ENCODE measurements at regions not wholly inside any gene's neighbourhood (a gene's known extent, or its start where the extent isn't known, plus 50 kb on each side); places are given as distances from the start of the nearest gene placed in this dataset.

GRCh38 chr11:112786196-112786595 lies 175.0 kb upstream of the NCAM1 start:
- WGBS (ENCODE audit: extremely low coverage, insufficient coverage, insufficient read length) = no CpG with 5 or more reads among the region's 3 CpGs
- H3K18ac ChIP-seq (ENCODE audit: low read length) = no peak overlapping the region
- H3K23ac ChIP-seq (ENCODE audit: low read length) = no peak overlapping the region
- H2AK5ac ChIP-seq (ENCODE audit: low read length) = no peak overlapping the region
- no peak overlapping the region for H3K9ac ChIP-seq (ENCODE audit: low read length)
- H3K4me2 ChIP-seq (ENCODE audit: low read length) = no peak overlapping the region
- DNase-seq = no peak
- no peak overlapping the region for H2AFZ ChIP-seq (ENCODE audit: insufficient read depth, low read length, poor library complexity)
- H3K36me3 ChIP-seq (ENCODE audit: control insufficient read depth in 1 of 2, insufficient read depth in 2 of 2, low read length in 2 of 2) = no peaks in the 10 kb centered on the region
- H2BK12ac ChIP-seq (ENCODE audit: low read length) = no peak overlapping the region
- H3K27ac ChIP-seq (ENCODE audit: low read depth, low read length) = no peak overlapping the region
- H3K27me3 ChIP-seq (ENCODE audit: insufficient read depth, low read length) = no peaks in the 10 kb centered on the region
- H3K4ac ChIP-seq (ENCODE audit: low read depth, low read length) = no peak overlapping the region
- no peak overlapping the region for H3K14ac ChIP-seq (ENCODE audit: low read length)
- H2BK120ac ChIP-seq (ENCODE audit: insufficient read depth, low read length, poor library complexity) = no peak overlapping the region
- H3K79me1 ChIP-seq (ENCODE audit: low read length) = no peaks in the 10 kb centered on the region
- no peak overlapping the region for H4K12ac ChIP-seq (ENCODE audit: low read depth, low read length)
- peaks cover 0 to 3% of the 10 kb centered on the region in 2 experiments for H3K4me1 ChIP-seq (ENCODE audit: control insufficient read depth in 1 of 2, insufficient read depth in 2 of 2, low read length in 2 of 2)
- H4K8ac ChIP-seq (ENCODE audit: low read depth, low read length) = no peak overlapping the region
- no peaks in the 10 kb centered on the region for H3K9me3 ChIP-seq (ENCODE audit: insufficient read depth, low read depth, low read length)
- H3K79me2 ChIP-seq (ENCODE audit: control insufficient read depth, insufficient read depth, low read length, poor library complexity) = no peaks in the 10 kb centered on the region
- no peak overlapping the region for H3K4me3 ChIP-seq (ENCODE audit: low read depth, low read length)
- H2BK5ac ChIP-seq (ENCODE audit: low read depth, low read length, poor library complexity) = no peak overlapping the region
- H4K91ac ChIP-seq (ENCODE audit: low read depth, low read length) = no peak overlapping the region

- Histone ChIP-seq H2AK5ac (ENCODE audit: low read length) (no peak overlapping the region), H3K9me3 (ENCODE audit: insufficient read depth, low read depth, low read length) (no peaks in the 10 kb centered on the region)
- no CpG with 5 or more reads among the region's 5 CpGs for WGBS (ENCODE audit: extremely low coverage, insufficient coverage, insufficient read length)
Measured at GRCh38 chr11:112786886-112787530, 174.2 kb upstream of the NCAM1 start.

GRCh38 chr11:112789481-112789880 lies 171.7 kb upstream of the NCAM1 start:
- no peaks in the 10 kb centered on the region for H3K27me3 ChIP-seq (ENCODE audit: insufficient read depth, low read length)
- no peaks in the 10 kb centered on the region for H3K79me1 ChIP-seq (ENCODE audit: low read length)
- H3K79me2 ChIP-seq (ENCODE audit: control insufficient read depth, insufficient read depth, low read length, poor library complexity) = no peaks in the 10 kb centered on the region
- no peak overlapping the region for H3K4ac ChIP-seq (ENCODE audit: low read depth, low read length)
- H3K23ac ChIP-seq (ENCODE audit: low read length) = no peak overlapping the region
- peaks cover 0 to 5% of the 10 kb centered on the region in 2 experiments for H3K4me1 ChIP-seq (ENCODE audit: control insufficient read depth in 1 of 2, insufficient read depth in 2 of 2, low read length in 2 of 2)
- no peak overlapping the region for H3K4me2 ChIP-seq (ENCODE audit: low read length)
- no peak overlapping the region for H4K91ac ChIP-seq (ENCODE audit: low read depth, low read length)
- no peak overlapping the region for H2BK120ac ChIP-seq (ENCODE audit: insufficient read depth, low read length, poor library complexity)
- H3K36me3 ChIP-seq (ENCODE audit: control insufficient read depth in 1 of 2, insufficient read depth in 2 of 2, low read length in 2 of 2) = no peaks in the 10 kb centered on the region
- H4K12ac ChIP-seq (ENCODE audit: low read depth, low read length) = no peak overlapping the region
- no peak overlapping the region for H2BK5ac ChIP-seq (ENCODE audit: low read depth, low read length, poor library complexity)
- H3K9ac ChIP-seq (ENCODE audit: low read length) = no peak overlapping the region
- H2AK5ac ChIP-seq (ENCODE audit: low read length) = no peak overlapping the region
- H3K14ac ChIP-seq (ENCODE audit: low read length) = no peak overlapping the region
- H3K18ac ChIP-seq (ENCODE audit: low read length) = no peak overlapping the region
- no peak overlapping the region for H4K8ac ChIP-seq (ENCODE audit: low read depth, low read length)
- H3K27ac ChIP-seq (ENCODE audit: low read depth, low read length) = no peak overlapping the region
- no peaks in the 10 kb centered on the region for H3K9me3 ChIP-seq (ENCODE audit: insufficient read depth, low read depth, low read length)
- H3K4me3 ChIP-seq (ENCODE audit: low read depth, low read length) = no peak overlapping the region
- no peak for DNase-seq
- no CpG with 5 or more reads among the region's 3 CpGs for WGBS (ENCODE audit: extremely low coverage, insufficient coverage, insufficient read length)
- no peak overlapping the region for H2AFZ ChIP-seq (ENCODE audit: insufficient read depth, low read length, poor library complexity)
- H2BK12ac ChIP-seq (ENCODE audit: low read length) = no peak overlapping the region

More at GRCh38 chr11:112786886-112787530, 174.2 kb upstream of the NCAM1 start:
- Histone ChIP-seq H4K91ac (ENCODE audit: low read depth, low read length) (no peak overlapping the region), H2AFZ (ENCODE audit: insufficient read depth, low read length, poor library complexity) (no peak overlapping the region), H4K8ac (ENCODE audit: low read depth, low read length) (no peak overlapping the region), H3K4me1 (ENCODE audit: control insufficient read depth in 1 of 2, insufficient read depth in 2 of 2, low read length in 2 of 2) (peaks cover 0 to 3% of the 10 kb centered on the region in 2 experiments), H3K4me2 (ENCODE audit: low read length) (no peak overlapping the region), H3K27ac (ENCODE audit: low read depth, low read length) (no peak overlapping the region), H3K79me1 (ENCODE audit: low read length) (no peaks in the 10 kb centered on the region), H2BK5ac (ENCODE audit: low read depth, low read length, poor library complexity) (no peak overlapping the region), H3K79me2 (ENCODE audit: control insufficient read depth, insufficient read depth, low read length, poor library complexity) (no peaks in the 10 kb centered on the region), H4K12ac (ENCODE audit: low read depth, low read length) (no peak overlapping the region), H3K23ac (ENCODE audit: low read length) (no peak overlapping the region), H3K9ac (ENCODE audit: low read length) (no peak overlapping the region), H2BK12ac (ENCODE audit: low read length) (no peak overlapping the region), H3K18ac (ENCODE audit: low read length) (no peak overlapping the region), H3K36me3 (ENCODE audit: control insufficient read depth in 1 of 2, insufficient read depth in 2 of 2, low read length in 2 of 2) (no peaks in the 10 kb centered on the region), H3K27me3 (ENCODE audit: insufficient read depth, low read length) (no peaks in the 10 kb centered on the region), H3K4ac (ENCODE audit: low read depth, low read length) (no peak overlapping the region), H3K4me3 (ENCODE audit: low read depth, low read length) (no peak overlapping the region), H3K14ac (ENCODE audit: low read length) (no peak overlapping the region), H2BK120ac (ENCODE audit: insufficient read depth, low read length, poor library complexity) (no peak overlapping the region)
- no peak for DNase-seq

- Histone ChIP-seq H3K27me3 (ENCODE audit: insufficient read depth, low read length) (no peaks in the 10 kb centered on the region), H3K79me1 (ENCODE audit: low read length) (no peaks in the 10 kb centered on the region), H3K9ac (ENCODE audit: low read length) (no peak overlapping the region), H3K4me2 (ENCODE audit: low read length) (no peak overlapping the region), H2BK5ac (ENCODE audit: low read depth, low read length, poor library complexity) (no peak overlapping the region), H4K91ac (ENCODE audit: low read depth, low read length) (no peak overlapping the region), H3K23ac (ENCODE audit: low read length) (no peak overlapping the region), H2AK5ac (ENCODE audit: low read length) (no peak overlapping the region), H3K36me3 (ENCODE audit: control insufficient read depth in 1 of 2, insufficient read depth in 2 of 2, low read length in 2 of 2) (no peaks in the 10 kb centered on the region), H3K4me3 (ENCODE audit: low read depth, low read length) (no peak overlapping the region), H2BK12ac (ENCODE audit: low read length) (no peak overlapping the region), H4K8ac (ENCODE audit: low read depth, low read length) (no peak overlapping the region), H3K18ac (ENCODE audit: low read length) (no peak overlapping the region), H3K79me2 (ENCODE audit: control insufficient read depth, insufficient read depth, low read length, poor library complexity) (no peaks in the 10 kb centered on the region), H3K4ac (ENCODE audit: low read depth, low read length) (no peak overlapping the region), H3K4me1 (ENCODE audit: control insufficient read depth in 1 of 2, insufficient read depth in 2 of 2, low read length in 2 of 2) (peaks cover 0 to 5% of the 10 kb centered on the region in 2 experiments), H2AFZ (ENCODE audit: insufficient read depth, low read length, poor library complexity) (no peak overlapping the region), H3K14ac (ENCODE audit: low read length) (no peak overlapping the region), H4K12ac (ENCODE audit: low read depth, low read length) (no peak overlapping the region), H3K27ac (ENCODE audit: low read depth, low read length) (no peak overlapping the region), H2BK120ac (ENCODE audit: insufficient read depth, low read length, poor library complexity) (no peak overlapping the region), H3K9me3 (ENCODE audit: insufficient read depth, low read depth, low read length) (no peaks in the 10 kb centered on the region)
- WGBS (ENCODE audit: extremely low coverage, insufficient coverage, insufficient read length) = no CpG with 5 or more reads among the region's 3 CpGs
- no peak for DNase-seq
Measured at GRCh38 chr11:112790286-112790685, 170.9 kb upstream of the NCAM1 start.

Measured in trophoblast cell (in vitro differentiated cells and primary cell).